ENCODE measurements at regions not wholly inside any gene's neighbourhood (a gene's known extent, or its start where the extent isn't known, plus 50 kb on each side); places are given as distances from the start of the nearest gene placed in this dataset.

DNA sequence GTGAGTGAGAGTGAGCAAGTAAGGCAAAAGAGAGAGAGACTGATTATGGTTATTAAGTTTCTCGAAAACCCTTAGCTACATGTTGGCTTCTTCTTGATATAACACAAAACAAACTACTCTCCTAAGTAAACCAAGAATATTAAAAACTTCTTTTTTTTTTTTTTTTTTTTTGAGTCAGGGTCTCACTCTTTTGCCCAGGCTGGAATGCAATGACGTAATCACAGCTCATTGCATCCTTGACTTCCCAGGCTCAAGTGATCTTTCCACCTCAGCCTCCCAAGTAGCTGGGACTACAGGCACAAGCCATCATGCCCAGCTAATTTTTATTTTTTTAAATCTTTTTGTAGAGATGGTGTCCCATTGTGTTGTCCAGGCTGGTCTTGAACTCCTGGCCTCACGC lies 102.2 kb upstream of the IL6 start:
- DNase-seq (ENCODE audit: low spot score), result no peak

DNA sequence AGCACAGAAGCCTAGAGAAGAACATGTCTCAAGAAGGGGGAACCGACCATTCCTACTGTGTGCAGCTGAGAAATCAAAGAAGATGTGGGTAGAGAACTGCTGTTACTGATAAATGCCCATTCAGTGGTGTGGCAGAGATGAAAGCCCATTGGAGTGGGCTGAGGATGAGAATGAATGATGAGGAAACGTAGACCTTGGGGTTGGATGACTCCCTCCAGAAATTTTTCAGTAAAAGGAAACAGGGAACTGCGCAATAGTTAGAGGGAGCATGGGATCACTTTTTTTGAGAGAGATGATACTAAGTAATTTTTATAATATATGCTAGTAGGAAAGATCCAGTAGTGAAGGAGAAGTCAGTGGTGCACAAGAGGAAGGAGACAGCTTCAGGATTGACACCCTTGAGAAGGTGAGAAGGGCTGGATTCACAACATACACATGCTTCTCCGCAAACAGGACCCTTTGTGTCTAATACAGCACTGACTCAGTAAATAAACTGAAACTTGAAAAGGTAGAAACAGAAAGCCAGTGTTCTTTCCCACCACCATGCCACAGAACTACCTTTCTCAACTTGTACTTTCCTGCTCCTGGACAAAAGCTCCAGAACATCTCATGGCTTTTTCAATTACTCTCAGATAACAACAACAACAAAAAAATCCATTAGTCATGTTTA lies 104.7 kb upstream of the IL6 start:
- no peak for DNase-seq (ENCODE audit: low spot score)

DNA sequence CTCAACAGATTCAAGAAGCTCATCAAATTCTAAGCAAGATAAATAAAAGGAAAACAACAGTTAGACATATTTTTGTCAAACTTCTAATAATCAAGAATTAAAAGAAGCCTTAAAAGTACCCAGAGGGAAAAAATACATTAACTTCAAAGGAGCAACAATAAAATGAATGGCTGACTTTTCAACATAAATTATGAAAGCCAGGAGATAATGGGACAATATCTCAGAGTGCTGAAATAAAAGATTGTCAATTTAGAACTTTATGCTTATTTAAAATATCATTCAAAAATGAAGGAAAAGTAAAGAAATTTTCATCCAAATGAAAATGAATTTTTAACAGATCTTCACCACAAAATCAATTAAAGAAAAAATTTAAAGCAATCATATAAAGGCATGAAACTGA lies 108.5 kb upstream of the IL6 start:
- DNase-seq (ENCODE audit: low spot score), result no peak

DNA sequence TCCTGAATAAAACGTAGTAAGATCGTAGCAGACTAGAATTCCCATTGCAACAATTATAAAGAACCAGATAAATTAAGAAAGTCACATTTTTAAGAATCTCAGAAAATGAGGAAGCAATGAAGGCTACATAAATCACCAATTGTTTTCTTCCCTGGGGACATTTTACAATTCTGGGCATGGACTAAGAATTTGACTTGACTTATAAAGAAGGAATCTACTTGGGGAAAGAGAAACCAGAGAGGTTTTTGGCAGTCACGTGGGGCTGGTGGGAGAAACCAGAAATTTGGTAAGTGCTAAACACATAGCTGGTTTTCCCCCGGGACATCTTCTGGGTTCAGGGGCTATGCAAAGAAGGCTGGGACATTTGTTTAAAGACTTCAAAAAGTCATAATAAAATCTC lies 109.8 kb upstream of the IL6 start:
- DNase-seq (ENCODE audit: low spot score), result no peak

DNA sequence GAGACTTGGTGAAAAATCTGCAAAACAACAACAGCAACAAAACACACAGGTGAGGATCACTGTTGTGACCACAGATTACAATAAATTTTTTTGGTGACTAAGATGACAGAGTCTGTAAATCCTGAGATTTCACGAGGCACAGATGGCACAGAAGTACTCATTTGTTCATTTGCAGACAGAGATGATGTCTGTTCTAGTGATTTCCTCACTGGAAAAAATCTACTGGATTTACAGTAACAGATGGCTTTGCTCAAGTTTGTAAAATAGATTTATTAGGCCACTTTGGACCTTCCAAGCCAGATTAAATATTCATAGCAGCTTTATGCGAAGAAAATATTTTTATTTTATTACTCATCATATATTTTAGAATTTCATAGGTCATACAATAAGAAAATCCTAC lies 113.5 kb upstream of the IL6 start:
- no peak for DNase-seq (ENCODE audit: low spot score)

DNA sequence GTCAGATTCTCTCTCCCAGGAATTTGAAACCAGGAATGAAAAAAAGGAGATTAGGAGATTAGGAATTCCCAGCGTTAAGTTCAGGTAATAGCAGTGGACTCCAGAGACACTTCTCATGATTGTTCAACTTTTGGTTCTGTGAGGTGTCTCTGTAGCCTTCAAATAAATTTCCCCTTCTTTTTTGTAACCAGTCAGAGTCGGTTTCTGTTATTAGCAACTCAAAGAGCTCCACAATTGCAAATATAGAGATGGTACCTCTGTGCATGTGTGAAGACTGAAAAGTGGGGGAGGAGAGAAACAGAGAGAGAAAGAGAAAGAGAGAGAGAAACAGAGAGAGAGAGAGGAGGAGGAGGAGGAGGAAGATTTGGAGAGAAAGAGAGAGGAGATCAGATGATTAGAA lies 112.8 kb upstream of the STEAP1B start:
- no peak for DNase-seq (ENCODE audit: low spot score)

DNA sequence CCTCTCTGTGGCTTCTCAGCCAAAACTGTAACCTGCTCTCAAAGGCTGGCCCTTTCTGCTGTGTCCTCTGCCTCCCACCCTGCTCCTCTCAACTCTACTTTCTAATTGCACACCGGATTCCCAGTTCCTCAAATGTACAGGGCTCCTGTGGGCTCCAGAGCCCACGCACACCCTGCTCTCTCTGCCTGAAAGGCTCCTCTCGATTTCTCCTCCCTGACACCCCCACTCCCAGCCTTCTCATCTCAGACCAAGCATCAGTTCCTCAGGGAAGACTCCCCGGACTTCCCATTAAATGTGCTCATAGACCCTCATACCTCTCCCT lies 111.7 kb upstream of the STEAP1B start:
- no peak for DNase-seq (ENCODE audit: low spot score)

DNA sequence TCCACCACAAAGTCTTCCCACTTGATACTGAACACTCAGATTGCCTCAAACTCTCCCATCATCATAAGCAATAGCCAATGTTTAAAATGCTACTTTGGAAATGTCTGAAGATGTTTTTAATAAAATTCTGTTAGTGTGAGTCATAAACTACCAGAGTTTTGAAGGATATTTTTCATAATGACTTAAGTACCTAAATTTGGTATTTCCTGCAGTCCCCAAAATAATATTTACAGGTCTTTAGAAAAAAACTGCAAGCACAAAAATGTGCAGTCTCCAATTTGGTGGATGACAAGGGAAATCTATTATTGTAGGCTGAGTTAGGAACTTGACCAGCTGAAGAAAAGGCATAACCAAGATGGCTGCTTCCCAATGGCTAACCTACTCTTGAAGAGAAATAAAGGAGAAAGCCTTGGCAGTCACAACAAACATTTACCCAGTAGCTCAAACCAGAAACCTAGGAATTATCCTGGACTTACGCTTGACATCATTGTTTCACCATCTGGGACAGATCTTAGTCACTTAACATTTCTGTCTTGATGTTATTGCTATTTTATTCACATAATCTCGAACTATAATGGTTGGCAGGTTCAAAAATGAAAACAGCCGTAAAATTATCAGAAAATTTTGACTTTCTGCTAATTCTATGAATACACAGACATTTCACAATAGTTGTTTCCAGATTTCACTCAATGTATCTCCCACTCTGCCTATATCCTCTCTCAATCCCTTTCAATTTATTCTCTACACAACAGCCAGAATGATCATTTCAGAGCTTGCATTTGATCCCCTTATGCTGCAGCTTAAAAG lies 111.2 kb upstream of the STEAP1B start:
- DNase-seq (ENCODE audit: low spot score), result no peak

DNA sequence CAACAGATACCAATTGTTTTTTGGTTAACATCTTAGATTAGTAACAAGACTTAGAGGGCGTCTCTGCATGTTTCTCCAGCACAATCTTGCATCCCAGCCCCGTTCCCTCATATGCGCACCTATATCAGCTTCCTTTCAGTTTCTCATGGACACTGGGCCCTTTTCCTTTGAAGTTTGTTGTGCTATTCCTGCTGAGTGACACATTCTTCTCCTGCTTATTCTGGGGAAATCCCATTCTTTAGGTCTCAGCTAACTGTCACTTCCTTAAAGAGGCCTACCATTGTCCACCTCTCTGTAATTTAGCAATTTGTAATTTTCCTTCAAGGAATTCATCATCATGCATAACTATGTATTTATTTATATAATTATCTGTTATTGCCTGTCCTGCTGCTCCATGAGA lies 110.3 kb upstream of the STEAP1B start:
- no peak for DNase-seq (ENCODE audit: low spot score)

DNA sequence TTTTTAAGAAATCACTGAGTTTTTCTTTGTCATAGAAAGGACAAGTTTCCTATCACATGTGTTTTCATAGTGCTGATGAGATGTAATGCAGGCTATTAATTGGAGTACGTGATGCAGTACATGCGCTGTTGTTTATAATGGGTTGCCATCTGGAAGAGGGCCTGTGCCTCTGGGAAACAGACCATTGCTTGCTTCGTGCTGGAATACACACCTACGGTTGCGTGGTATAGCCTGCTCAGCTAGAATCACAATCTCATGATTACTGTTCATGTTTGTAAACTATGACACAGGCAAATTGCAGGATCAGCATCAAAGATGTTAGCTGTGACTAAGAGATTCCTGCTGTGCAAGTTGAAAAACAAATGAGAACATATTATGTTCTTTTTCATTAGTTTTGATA lies 107.2 kb upstream of the STEAP1B start:
- no peak for DNase-seq (ENCODE audit: low spot score)

DNA sequence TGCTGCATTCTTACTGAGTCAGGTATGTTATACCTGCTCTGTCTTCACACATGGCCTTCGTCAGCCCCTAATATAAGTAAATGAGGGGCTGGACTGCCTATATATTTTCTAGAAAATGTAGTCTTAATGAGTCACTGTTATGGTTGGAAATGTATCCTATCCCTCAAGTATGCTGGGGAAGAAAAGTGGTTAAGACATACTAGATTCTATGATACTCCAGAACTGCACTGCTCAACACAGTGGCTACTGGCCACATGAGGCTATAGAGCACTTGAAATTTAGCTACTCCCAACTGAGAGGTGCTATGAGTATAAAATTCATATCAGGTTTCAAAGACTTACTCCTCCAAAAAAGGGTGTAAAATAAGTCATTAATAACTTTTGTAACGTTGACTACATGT lies 104.3 kb upstream of the STEAP1B start:
- no peak for DNase-seq (ENCODE audit: low spot score)

DNA sequence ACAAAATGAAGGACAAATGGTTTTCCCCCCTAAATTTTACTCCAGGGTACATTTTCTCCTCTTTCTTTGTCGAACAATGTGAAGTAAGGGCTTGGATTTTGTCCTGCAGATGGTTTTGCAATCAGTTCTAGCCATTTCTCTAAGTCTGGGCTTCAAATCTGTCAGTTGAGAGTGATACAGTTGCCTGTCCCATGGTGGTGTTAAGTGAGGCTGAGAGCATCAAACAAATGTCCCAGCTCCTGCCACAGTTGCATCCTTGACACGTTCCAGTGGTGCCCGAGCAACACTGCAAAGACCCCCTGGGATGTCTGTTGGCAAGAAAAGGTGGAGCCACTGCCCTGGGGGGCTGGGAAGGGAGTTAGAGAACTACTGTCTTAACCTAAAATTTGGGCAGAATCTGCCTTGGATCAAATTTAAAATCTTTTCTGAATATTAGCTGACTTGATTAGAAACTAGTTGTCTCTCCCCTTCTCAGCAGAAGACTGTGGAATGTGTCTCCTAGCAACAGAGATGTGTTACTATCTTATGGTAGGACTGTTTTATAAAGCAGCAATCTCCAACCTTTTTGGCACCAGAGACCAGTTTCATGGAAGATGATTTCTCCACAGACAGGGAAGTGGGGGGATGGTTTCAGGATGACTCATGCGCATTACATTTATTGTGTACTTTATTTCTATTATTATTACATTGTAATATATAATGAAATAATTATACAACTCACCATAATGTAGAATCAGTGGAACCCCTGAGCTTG lies 102.0 kb upstream of the STEAP1B start:
- DNase-seq (ENCODE audit: low spot score), result no peak

DNA sequence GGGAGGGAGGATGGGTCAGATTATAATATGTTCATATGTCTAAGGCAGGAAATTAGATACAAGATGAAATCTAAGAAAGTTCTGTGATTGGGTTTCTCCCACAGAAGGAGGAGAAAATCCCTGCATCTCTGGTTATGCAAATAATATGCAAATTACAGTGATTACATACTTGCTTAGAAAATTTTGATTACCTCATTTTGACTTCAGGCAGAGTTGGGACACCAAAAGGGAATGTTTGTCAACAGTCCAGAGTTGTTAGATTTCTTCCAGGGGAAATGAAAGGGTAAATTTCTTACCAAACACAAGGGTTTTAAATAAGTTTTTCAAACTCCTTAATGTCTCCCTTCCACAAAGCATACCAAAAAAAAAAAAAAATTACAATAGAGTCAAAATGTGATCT lies 101.4 kb upstream of the STEAP1B start:
- no peak for DNase-seq (ENCODE audit: low spot score)

DNA sequence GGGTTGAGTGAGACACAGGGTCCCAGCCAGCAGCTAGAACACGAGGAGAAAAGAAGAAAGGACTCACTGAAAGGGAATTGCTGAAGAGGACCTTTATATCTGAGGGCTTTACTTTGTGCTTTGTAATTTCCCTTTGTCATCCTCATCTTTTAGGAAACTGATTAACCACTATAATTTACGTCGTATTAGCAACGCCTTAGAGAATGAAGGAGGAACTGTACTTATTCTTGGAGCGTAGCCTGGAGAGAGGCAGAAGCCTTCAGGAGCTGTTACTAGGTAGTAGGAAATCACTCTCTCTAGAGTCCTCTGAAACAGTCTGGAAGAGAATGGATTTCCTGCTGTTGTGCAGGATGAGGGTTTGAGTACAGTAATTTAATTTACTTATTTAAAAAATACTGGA lies 101.0 kb upstream of the STEAP1B start:
- DNase-seq (ENCODE audit: low spot score), result no peak

DNA sequence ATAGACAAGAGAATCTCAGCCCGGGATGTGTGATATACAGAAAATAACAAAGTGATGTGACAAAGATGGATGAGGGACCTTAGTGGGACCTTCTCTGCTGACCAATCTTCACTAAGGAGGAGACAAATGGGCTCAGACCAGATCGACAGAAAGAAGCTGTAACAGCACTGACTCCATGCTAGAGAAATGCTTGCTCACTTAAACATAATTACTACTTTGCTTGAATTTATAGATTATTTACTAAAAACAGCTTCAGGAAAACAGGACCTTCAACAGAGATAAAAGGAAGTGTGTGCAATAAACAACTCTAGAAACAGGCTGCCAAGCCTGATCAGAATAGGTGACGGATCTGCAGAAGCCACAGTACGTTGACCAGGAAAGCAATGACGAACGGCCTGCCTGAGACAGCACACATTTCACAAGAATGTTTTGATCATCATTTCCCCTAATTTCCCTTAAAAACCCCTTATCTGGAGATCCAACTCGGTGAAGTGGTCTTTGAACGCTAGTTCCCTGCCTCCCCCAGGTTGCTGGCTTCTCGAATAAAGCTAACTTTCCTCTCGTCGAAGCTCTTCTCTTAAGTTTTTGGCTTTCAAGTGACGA lies 98.4 kb upstream of the STEAP1B start:
- no peak for DNase-seq (ENCODE audit: low spot score)

DNA sequence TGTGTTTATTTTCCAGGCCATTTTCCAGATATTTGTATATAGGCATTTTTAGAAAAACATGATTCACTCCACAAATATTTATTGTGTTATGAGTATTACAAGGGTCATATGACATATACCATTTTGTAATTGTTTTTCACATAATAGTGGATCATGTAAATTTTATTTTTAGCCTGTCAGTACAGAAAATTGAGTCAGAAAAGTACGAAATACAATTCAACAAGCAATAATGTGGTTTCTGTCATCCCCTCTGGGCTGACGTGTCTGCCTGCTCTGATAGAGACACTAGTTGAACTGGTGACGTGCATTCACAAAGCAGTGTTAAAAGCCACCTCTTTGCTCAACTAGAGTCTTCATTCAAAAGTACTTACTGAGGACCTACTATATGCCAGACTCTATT lies 97.9 kb upstream of the STEAP1B start:
- DNase-seq (ENCODE audit: low spot score), result no peak

DNA sequence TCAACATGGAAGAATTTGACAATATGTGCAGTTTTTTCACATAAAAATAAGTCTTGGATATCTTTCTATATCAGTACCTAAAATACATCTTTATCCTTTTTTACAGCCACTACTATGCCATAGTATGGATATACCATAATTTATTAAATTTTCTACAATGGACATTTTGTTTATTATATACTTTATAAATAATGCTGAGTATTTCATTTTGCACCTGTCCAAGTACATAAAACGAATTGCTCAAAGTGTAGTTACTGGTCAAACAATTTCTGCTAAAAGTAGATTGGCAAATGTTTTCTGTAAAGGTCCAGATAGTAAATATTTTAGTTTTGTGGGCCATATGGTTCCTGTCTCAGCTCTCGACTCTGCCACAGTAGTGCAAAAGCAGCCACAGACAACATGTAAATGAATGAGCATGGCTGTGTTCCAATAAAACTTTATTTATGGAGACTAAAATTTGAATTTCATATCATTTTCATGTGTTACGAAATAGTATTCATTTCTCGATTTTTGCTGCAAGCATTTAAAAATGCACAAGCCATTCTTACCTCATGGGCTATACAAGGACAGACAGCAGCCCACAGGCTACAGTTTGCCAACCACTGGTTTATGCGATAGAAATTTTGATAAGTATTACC lies 96.9 kb upstream of the STEAP1B start:
- no peak for DNase-seq (ENCODE audit: low spot score)

DNA sequence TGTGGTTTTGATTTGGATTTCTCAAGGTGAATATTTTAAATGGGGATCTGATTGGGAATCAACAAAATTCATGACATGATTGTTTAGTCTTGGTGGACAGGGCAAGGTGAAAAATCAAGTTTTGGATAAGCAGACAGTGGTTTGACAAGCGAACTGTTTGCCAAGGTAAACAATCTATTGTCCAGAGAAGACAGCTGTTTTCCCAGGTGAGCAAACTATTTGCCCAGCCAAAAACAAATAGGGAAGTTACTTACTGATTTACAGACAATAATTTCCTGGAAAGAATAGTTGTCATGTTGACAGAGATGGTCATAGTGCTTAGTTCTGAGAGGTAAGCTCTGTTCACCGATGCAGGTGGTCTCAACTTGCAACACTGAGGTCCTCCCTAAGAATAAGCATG lies 94.0 kb upstream of the STEAP1B start:
- DNase-seq (ENCODE audit: low spot score), result no peak

DNA sequence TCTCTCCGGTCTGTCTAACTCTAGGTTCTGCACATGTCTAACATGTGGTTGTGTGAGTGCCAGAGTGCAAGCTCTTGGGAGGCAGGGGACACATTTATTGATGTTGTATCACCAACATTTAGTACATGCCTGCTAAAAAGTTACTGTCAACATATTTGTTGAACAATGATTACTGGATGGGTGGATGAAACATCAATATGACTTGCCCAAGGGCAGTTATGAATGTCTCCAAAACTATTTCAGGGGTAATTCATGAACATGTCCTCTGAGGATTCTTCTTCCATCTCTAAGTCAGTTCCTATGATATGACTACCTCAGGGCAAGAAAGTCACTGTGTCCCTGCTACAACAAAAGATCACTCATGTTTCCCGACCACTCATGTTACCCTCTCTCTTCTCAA lies 91.3 kb upstream of the STEAP1B start:
- DNase-seq (ENCODE audit: low spot score), result no peak

DNA sequence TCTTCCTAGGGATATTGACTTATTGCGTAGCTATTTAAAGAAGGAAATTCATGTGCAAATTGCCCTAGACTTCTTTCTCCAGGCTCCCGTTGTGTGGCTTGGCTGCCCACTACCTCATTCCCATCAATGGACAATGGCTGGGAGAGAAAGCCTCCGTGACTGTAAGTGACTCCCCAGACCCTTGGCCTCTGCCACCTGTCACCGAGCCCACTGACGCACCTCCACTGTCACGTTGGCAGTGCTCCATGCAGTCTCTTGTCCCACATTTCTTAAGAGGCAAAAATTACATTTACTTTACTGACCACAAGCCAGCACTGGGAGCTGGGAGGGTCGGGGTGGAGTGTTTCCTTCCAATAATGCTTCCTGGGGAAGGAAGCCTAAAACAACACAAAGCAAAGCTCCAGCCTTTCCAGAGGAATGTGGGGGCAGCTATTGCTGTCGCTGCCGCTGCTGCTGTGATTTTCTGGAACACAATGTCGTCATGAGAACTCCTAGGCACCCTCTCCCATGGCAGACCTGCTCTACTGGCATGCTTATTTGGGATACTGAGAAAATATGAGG lies 89.7 kb upstream of the STEAP1B start:
- no peak for DNase-seq (ENCODE audit: low spot score)

DNA sequence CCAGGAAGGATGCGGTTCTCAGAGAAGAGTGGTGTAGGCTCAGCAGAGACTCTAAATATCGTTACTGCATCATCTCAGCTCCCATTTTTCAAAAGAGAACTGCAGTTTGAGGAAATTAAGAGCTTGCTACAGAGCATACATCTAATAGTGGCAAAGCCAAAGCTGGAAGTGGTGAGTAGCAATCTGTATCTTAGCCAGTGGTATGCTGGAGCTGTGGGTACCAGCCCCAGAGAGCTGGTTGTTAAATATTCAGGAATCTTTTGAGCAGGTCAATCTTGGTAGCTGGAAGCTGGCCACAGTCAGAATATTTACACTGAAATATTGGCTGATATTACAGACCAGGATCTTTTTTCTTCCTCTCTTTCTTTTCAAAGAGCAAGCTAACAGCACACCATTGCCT lies 88.4 kb upstream of the STEAP1B start:
- DNase-seq (ENCODE audit: low spot score), result no peak

DNA sequence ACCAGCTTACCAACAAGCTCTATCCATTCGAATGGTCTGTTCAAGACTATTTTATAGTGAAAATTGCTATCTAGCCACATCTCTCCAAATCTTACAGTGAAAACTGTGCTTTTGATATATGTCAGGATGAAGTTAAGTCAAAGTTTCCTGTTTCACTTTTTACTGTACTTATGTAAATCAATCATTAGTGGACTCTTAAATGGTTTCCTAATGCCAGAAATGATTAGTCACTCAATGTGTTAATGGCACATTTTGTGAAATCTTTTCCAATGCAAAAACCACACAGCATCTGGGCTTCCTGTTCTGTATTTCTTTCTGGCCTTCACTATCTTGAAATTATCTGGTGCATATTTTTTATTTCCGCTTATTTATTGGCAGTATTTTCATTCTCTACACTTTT lies 87.3 kb upstream of the STEAP1B start:
- DNase-seq (ENCODE audit: low spot score), result no peak
